A673 (cell line): ENCODE measurements at regions not wholly inside any gene's neighbourhood (a gene's known extent, or its start where the extent isn't known, plus 50 kb on each side); places are given as distances from the start of the nearest gene placed in this dataset.
"Not testable (repeated sequence)": the region's sequence is repeated elsewhere in the genome, so short reads cannot be mapped to it uniquely, and the experiment has no call there.

ENCODE experiments used
- BruUV-seq: library from RNA; stranded (reverse); fragments of 400-500 nt; replicated peaks from 2 replicates; lab custom pipeline; 2021; lab: Mats Ljungman, UMichigan
- CTCF ChIA-PET: fragments of 300-600 bp; sonication (Branson Sonifier 250); formaldehyde crosslinking; loops from one replicate; lab custom pipeline; 2022; ENCODE audit warnings: antibody characterized with exemption; lab: Charles Lee
- POLR2A ChIA-PET: fragments of 300-600 bp; sonication (Branson Sonifier 250); formaldehyde crosslinking; loops from one replicate; lab custom pipeline; 2022; ENCODE audit warnings: antibody characterized with exemption; ENCODE audit not compliant: low non-redundant PET; lab: Charles Lee
- DNase-seq: peaks from one replicate; pipeline ENCODE4 v3.0.0-alpha.2; 2015; ENCODE audit warnings: low spot score
- H3K27ac ChIP-seq: fragments of 200-600 bp; sonication (generic); 2 replicates; pipeline ENCODE4 v1.5.1; 2016; ENCODE audit warnings: mixed run types, low read depth, mild to moderate bottlenecking, mixed read lengths, antibody characterized with exemption, low read length; ENCODE audit not compliant: poor library complexity, severe bottlenecking
- H3K27me3 ChIP-seq: fragments of 200-600 bp; sonication (generic); replicated peaks from 2 replicates; pipeline ENCODE4 v1.6.1; 2017; ENCODE audit warnings: mixed run types, low read depth, mild to moderate bottlenecking, mixed read lengths, antibody characterized with exemption, low read length; ENCODE audit not compliant: insufficient read depth, poor library complexity
- H3K36me3 ChIP-seq: fragments of 200-600 bp; sonication (generic); 2 replicates; pipeline ENCODE4 v1.6.1; 2016; ENCODE audit warnings: mixed run types, mild to moderate bottlenecking, mixed read lengths, antibody characterized with exemption, low read length; ENCODE audit not compliant: insufficient read depth, poor library complexity, severe bottlenecking
- H3K4me1 ChIP-seq: fragments of 200-600 bp; sonication (generic); 2 replicates; pipeline ENCODE4 v1.6.1; 2017; ENCODE audit warnings: mixed run types, mild to moderate bottlenecking, mixed read lengths, antibody characterized with exemption, low read length; ENCODE audit not compliant: insufficient read depth, poor library complexity, severe bottlenecking
- H3K4me3 ChIP-seq: fragments of 200-600 bp; sonication (generic); 2 replicates; pipeline ENCODE4 v1.5.1; 2016; ENCODE audit warnings: low read depth, mixed run types, mild to moderate bottlenecking, mixed read lengths, low read length; ENCODE audit not compliant: poor library complexity, severe bottlenecking
- H3K9me3 ChIP-seq: fragments of 200-600 bp; sonication (generic); 2 replicates; pipeline ENCODE4 v1.6.1; 2016; ENCODE audit warnings: mixed run types, low read depth, mild to moderate bottlenecking, mixed read lengths, antibody characterized with exemption, low read length; ENCODE audit not compliant: poor library complexity, severe bottlenecking
- CTCF ChIP-seq: fragments of 300-800, 200-600 bp; sonication (generic); conservative IDR thresholded peaks from 2 replicates; pipeline ENCODE4 v1.5.1; 2017; ENCODE audit warnings: low read depth, mild to moderate bottlenecking, antibody characterized with exemption, low read length, moderate library complexity, mixed read lengths
- EZH2 ChIP-seq: fragments of 200-600 bp; sonication (generic); IDR thresholded peaks from 2 replicates; pipeline ENCODE4 v1.6.1; 2017; ENCODE audit warnings: borderline replicate concordance, low read depth, mild to moderate bottlenecking, mixed read lengths, antibody characterized with exemption, low read length; ENCODE audit not compliant: poor library complexity, severe bottlenecking
- intact Hi-C: fragments of 100-400 bp; cut with micrococcal nuclease; formaldehyde crosslinking; loops from one replicate; pipeline ENCODE4 v1.10.0; 2022; ENCODE audit not compliant: unreplicated experiment

- TF ChIP-seq EZH2 (no peak), CTCF (no peak)
- Histone ChIP-seq H3K4me1 (no peaks in the 10 kb centered on the region), H3K27me3 (no peaks in the 10 kb centered on the region), H3K9me3 (no peaks in the 10 kb centered on the region), H3K4me3 (no peak overlapping the region), H3K36me3 (no peaks in the 10 kb centered on the region), H3K27ac (no peak overlapping the region)
- BruUV-seq: no TSS peak
- POLR2A ChIA-PET: no interaction called here
- intact Hi-C loops: no loop called here
- CTCF ChIA-PET: no interaction called here
- DNase-seq: no peak
These were observed 463.3 kb downstream of the STK39 start for GRCh38 chr2:167784084-167784425.

GRCh38 chr2:167783261-167784083 is 463.9 kb downstream of the STK39 start:
- Histone ChIP-seq H3K4me3 (no peak overlapping the region), H3K4me1 (no peaks in the 10 kb centered on the region), H3K36me3 (no peaks in the 10 kb centered on the region), H3K27ac (no peak overlapping the region), H3K27me3 (no peaks in the 10 kb centered on the region), H3K9me3 (no peaks in the 10 kb centered on the region)
- TF ChIP-seq EZH2 (no peak), CTCF (no peak)
- POLR2A ChIA-PET: no interaction called here
- CTCF ChIA-PET: no interaction called here
- DNase-seq: no peak
- intact Hi-C loops: no loop called here
- BruUV-seq: no TSS peak

GRCh38 chr2:167781629-167782028 is 465.8 kb downstream of the STK39 start:
- H3K36me3 ChIP-seq, H3K4me1 ChIP-seq, POLR2A ChIA-PET, H3K4me3 ChIP-seq, H3K27ac ChIP-seq, CTCF ChIA-PET, DNase-seq, H3K27me3 ChIP-seq, H3K9me3 ChIP-seq, BruUV-seq, intact Hi-C loops: not testable (repeated sequence)

GRCh38 chr2:167776359-167776758 is 471.0 kb downstream of the STK39 start:
- intact Hi-C loops: no loop called here
- DNase-seq: no peak
- Histone ChIP-seq H3K4me1 (no peaks in the 10 kb centered on the region), H3K27ac (no peak overlapping the region), H3K9me3 (no peaks in the 10 kb centered on the region), H3K27me3 (no peaks in the 10 kb centered on the region), H3K36me3 (no peaks in the 10 kb centered on the region), H3K4me3 (no peak overlapping the region)
- ChIA-PET POLR2A (no interaction called here), CTCF (no interaction called here)
- no TSS peak for BruUV-seq
- TF ChIP-seq EZH2 (no peak), CTCF (no peak)
